ENCODE measurements at regions not wholly inside any gene's neighbourhood (a gene's known extent, or its start where the extent isn't known, plus 50 kb on each side); places are given as distances from the start of the nearest gene placed in this dataset.

- TF ChIP-seq CTCF (IDR thresholded peaks at IDR 0.05; ENCODE audit: low read depth, low read length) = no peak
- TF ChIP-seq EZH2phosphoT487 (IDR thresholded peaks at IDR 0.05; ENCODE audit: low read depth) = no peak
Measured at GRCh38 chr1:60639287-60639686, 443.1 kb upstream of the NFIA start.

Measured in OCI-LY3 (cell line).